GM21423 (cell line): ENCODE measurements at regions not wholly inside any gene's neighbourhood (a gene's known extent, or its start where the extent isn't known, plus 50 kb on each side); places are given as distances from the start of the nearest gene placed in this dataset.
"Not testable (repeated sequence)": the region's sequence is repeated elsewhere in the genome, so short reads cannot be mapped to it uniquely, and the experiment has no call there.

Source experiments
- ATAC-seq: cut with Tn5 transposase; IDR thresholded peaks from one replicate; pipeline ENCODE4 v1.9.1; 2021; ENCODE audit warnings: mild to moderate bottlenecking, moderate library complexity; ENCODE audit not compliant: unreplicated experiment

DNA sequence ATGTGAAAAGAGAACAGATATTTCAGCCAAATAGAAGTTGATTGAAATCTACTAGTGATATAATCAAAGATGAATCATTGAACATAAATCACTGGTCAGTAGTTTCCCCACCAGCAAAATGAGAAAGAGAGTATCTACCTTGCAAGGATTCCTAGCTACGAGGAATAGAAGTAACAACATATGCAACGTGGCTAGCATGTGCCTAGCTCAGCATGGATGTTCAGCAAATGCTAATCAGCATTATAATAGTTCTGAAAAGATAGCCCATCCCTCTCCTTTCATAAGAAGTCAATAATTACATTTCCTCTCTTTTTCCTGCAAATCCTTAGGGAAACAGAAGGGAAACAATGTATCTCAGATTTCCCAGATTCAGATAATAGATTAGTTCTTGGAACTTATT lies 417.2 kb downstream of the SATB2 start:
- no peak for ATAC-seq

DNA sequence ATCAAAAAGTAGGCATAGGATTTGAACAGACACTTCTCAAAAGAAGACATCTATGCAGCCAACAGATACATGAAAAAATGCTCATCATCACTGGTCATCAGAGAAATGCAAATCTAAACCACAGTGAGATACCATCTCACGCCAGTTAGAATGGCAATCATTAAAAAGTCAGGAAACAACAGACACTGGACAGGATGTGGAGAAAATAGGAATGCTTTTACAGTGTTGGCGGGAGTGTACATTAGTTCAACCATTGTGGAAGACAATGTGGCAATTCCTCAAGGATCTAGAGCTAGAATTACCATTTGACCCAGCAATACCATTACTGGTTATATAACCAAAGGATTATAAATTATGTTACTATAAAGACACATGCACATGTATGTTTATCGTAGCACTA lies 424.0 kb downstream of the SATB2 start:
- not testable (repeated sequence) for ATAC-seq

DNA sequence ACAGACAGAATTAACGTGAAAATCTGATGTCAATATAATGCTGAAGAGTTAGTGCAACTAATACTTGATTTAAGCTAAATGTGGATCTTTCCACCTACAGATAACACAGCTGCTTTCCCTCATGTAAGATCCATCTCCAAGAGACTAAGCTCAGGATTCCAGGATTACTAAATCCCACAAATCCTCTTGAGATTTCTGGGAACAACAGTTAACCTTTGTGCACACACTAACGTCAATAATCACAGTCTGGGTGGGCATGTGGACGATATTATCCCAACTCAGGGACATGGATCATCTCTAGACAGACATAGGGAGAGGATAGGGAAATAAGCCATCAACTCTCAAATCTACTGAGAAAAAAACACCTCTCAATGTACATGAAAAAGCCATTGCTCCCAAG lies 432.6 kb downstream of the SATB2 start:
- ATAC-seq = no peak

DNA sequence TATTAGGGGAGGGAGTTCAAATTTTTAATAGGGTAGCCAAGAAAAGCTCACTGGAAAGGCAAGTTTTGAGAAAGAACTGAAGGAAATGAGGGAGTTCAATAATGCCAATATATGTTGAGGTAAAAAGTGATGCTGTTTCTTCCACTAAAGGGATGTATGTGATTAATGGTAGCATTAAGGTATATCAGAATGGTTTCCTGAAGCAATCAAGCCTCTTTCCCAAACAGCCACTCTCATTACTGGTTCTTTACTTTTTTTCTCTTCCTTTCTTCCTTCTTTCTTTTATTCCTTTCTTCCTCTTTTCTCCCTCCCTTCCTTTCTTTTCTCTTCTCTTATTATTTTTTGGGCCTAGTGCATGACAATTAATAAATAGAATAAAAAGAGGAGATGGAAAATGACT lies 433.5 kb downstream of the SATB2 start:
- no peak for ATAC-seq

DNA sequence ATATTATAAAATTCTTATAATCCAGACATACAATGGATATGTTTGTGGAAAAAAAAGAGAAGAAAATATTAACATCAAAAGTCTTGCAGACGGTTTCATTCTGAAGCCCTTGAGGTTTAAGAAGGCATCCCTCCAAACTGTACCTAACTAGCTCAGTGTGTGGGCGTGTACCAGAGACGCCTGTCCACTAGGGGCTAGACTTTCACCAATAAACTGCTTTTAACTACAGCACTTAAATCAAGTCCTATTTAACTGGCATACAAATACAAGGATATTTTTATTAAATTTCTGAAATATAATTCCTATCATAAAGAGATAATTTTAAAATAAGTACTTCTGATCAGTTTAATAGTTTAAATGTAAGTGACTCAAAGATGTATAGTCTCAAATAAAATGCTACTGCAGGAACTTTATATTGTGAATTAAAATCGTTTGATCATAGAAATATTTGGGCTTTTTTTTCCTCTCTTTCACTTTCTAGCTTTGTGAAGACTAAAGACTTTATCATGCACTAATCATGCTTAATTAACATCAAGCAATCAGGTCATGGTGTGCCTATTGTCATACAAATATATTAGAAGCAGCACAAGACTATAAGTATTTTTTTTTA lies 437.7 kb downstream of the SATB2 start:
- peak; percentile 55 for ATAC-seq

DNA sequence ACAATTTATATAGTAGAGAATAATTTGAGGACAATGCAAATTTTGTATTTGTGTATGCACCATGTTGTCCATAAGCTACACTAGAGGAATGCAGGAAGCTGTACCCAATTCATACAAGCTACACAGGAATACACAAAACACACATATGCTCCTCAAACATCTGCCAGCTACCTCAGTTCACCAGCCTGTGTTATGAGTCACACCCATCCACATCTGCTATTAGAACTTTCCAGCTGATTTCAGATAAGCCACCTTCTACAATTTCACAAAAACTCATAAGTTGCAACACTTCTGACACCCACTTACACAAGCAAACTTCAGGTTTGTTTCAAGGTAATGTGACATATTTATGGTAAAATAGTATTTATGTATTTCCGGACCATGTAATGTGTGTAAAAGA lies 438.9 kb downstream of the SATB2 start:
- no peak for ATAC-seq

DNA sequence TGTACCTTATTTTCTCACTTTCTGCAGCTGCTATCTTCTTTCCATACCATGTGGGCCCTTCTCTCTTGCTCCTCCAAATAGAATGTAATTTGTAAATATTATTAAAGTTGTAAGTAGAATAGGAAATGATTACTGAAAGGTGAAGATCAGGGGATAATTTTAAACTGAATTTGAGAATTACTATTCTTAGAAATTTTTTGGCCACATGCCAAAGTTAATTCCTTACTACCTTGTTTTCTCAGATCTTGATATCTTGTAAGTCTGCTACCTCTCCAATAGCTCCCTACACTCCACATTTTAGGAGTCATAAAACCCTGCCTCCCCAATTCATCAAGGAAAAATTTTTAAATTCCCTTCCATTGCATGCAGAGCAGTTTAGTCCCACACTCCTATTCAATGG lies 442.7 kb downstream of the SATB2 start:
- ATAC-seq = no peak

DNA sequence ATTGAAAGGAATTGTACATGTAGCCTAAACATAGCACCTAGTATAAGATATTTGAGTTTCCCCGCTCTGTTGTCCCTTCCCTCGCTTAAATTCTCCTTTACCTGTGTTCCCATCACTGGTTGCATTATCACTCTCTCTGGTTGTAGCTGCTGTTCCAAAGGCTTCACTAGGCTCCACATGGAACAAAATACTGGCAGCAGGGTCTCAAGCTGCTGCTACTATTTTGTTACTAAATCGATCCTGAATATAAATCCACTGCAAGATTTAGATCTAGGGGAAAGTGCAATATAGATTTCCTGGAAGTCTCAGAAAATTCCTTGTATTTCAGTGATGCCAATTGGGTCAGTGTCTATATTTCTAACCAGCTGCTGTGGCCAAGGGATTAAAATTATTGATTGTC lies 443.5 kb downstream of the SATB2 start:
- no peak for ATAC-seq

DNA sequence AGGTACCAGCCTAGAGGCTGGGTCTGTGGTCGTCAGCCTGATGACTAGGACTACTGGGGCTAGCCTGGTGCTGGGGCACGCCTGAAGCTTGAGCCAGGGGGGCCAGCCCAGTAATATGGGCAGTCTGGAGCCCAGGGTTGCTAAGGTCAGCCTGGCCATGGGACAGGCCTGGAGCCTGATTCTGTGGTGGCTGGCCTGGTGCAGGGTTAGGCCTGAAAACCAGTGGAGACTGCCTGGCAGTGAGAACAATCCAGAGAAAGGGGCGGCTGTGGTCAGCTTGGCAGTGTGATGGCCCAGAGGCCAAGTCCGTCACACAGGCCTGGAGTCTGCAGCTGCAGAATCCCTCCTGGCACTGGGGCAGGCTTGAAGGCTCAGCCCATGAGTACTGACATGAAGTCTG lies 445.8 kb downstream of the SATB2 start:
- ATAC-seq = no peak

DNA sequence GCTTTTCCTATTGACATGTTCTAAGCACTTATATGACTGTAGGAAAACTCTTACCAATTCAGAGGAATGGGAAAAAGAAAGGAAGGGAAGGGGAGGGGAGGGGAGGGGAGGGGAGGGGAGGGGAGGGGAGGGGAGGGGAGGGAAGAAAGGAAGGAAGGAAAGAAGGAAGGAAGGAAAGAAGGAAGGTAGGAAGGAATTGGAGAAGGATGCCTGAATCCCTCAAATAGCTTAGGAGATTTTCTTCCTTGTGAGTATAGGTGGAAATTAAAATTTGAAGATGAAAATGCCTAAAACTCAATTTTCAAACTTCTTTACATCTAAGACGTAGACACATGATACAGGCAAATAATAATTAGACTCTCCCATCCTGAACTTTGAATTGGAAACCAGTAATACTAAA lies 463.1 kb downstream of the SATB2 start:
- no peak for ATAC-seq

DNA sequence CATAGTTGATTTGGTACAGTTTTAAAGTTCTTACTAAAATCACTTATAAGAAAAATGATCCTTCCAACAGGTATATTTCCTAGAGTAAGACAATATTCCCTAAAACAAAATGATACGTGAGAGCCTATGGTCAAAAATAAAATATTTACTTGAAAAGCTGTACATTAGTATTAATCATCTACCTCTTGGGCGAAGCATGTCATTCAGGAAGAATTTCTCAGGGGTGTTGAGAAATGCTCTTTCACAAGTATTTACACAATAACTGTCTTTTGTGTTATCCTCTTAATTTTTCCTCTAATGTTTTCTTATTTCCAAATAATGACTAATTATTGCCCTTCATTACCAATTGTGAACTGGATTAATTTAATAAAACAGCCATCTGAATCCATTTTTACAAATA lies 466.3 kb downstream of the SATB2 start:
- ATAC-seq = no peak

DNA sequence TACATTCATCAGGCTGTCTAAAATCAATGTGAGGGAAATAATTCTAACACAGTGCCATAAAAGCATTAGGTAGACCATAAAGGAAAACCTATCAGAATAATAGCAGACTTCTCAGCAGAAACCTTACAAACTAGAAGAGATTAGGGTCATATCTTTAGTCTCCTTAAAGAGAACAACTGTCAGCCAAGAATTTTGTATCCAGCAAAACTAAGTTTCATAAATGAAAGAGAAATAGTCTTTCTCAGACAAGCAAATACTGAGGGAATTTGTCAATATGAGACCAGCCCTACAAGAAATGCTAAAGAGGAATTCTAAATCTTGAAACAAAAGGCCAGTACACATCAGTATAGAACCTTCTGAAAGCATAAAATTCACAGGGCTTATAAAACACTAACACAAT lies 482.0 kb downstream of the SATB2 start:
- no peak for ATAC-seq

DNA sequence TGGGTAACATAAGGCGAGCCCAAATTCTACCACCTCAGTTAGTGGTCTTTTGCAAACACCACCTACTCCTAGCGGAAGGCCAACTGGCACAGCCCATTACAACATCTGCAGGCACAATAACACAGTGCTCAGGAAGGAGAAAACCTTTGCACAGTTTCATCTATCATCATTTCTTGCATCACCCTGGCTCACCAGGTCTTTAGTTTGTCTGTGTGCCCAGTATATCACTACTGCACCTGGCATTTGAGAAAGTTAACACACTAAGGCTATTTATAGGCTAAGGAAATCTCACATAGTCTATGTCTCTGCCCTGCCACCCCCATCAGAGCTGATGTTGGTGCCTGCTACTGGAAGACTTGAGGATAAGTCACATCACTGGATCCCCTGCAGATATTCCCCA lies 484.0 kb downstream of the SATB2 start:
- no peak for ATAC-seq

DNA sequence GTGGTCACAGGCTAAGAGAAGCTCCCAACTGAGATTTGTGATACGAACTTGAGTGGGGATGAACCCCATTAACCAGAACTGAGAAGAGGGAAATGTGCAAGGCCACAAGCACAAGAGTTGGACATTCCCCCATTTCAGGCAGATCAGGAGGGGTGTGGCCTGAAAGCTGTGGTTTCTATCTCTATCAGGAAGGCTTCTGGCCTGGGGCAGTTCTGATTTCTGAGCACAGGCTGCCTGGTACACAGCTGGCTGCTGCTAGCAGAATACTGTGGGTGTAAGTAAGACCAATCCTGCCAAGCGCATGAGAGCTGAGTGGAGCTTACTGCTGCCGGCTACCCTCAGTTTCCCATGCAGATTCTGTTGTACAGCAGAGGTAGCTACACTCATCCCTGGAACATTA lies 484.6 kb downstream of the SATB2 start:
- ATAC-seq = no peak

DNA sequence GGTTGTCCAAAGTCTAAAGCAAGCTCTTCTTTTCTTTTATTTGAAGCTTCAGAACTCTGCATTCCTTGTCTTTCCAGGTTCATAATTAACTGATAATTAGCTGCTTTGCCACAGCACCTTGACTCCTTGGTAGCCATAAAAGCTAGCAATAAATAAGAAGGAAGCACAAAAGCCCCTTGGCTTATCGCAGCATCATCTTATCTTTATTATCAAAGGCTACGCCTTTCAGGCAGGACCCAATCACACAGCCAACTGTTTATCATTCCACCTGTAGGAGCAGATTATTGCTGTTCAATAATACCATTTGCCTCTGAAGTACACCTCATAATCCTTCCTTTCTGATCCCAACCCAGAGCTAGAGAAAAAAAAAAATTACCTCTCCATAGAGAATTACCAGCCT lies 489.2 kb downstream of the SATB2 start:
- no peak for ATAC-seq

DNA sequence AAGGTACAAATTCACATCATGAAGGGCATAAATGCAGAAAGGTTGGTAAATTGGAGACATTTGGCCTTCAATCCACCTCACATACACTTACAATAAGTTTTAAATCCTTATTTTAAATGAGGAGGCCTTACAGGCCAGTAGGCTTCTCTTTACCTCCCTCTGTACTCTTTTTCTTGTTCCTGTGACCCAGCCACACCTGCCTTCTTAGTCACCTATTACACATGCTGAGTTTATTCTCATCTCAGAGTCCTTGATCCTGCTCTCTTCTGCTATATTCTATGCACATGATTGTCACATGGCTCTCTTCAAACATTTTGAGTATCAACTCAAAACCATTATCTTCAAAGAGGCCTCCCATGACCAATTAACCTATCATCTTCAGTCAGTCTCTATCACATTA lies 491.5 kb downstream of the SATB2 start:
- ATAC-seq = no peak

DNA sequence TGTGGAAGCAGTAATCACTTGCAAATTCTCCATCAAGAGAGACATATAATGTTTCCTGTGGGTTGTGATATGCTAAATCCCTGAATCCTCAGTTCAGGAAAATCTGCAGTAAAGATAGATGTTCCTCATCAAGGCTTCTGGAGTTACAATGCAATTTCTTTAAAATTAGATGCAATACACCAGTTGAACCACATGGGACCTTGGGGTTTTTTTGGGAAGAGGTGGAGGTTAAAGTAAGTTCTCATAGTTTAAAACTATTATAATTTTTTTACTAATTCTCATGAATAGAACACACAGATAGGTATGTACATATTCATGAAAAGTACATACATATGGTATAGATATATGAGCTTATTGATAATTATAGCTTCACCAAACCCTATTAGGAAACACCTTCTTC lies 496.2 kb downstream of the SATB2 start:
- ATAC-seq = no peak

DNA sequence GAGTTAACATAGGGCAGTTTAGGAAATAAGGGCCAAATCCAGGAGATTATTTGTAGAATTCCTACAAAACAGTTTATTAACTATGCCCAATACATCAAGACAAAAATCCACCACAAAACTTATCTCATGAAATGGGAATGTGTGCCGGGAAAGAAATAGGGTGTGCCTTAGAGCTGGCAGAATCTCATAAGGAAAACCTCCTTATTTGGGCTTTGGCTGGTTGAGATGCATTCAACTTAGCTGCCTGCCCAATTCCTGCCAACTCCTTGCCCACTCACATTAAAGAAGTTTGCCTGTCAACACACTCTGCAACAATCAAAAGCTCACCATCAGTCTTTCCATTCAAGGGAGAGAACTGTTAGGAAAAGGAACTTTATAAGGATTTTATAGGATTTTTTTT lies 500.6 kb downstream of the SATB2 start:
- no peak for ATAC-seq

DNA sequence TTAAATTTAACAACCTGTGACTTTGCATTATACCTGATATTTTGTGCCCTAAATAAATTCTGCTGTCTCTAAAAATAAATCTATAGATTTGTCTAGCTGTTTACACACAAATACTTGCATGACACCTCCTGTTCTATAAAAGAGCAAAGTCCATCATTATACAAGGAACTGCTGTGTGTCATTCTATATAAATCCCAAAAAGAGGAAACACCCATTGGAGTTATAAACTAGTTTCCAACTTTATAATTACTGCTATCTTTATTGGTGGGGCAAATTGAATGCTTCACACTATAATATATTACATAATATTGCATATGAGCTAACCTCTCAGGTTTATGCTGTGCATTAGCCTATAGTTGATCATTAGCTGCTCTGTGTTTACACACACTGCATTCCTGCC lies 504.4 kb downstream of the SATB2 start:
- ATAC-seq = no peak

DNA sequence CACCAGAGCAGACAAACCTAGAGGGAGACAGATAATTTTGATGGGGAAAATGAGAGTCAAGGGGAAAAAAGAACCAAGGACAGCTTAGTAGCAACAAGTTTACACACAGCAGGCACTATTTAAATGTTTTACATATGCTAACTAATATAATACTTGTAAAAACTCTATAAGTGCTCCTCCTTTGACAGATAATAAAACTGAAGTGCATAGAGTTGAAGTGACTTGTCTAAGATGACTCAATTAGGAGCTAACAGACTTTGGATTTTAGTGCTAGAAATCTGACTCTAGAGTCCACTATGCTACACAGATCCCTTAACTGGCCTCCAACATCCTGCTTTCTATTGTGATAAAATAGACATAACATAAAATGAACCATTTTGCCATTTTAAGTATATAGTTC lies 506.9 kb downstream of the SATB2 start:
- ATAC-seq = no peak

DNA sequence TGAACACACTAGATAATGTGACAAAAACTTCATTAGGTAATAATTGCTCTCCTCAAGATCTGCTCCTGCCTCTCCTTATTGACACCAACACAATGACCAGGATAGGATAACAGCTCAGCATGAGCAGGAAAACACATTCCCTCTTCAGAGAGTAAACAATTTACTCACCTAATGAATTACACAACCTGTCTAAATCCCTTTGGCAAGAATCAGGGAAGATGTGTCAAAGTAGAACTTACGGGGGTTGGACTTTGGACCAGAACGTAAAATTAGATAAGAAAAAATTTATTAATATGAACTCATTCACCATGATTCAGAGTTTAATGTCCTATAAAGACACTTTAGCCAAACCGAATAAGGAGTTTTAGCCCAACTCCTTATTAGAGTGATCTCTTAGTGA lies 512.2 kb downstream of the SATB2 start:
- ATAC-seq = no peak

DNA sequence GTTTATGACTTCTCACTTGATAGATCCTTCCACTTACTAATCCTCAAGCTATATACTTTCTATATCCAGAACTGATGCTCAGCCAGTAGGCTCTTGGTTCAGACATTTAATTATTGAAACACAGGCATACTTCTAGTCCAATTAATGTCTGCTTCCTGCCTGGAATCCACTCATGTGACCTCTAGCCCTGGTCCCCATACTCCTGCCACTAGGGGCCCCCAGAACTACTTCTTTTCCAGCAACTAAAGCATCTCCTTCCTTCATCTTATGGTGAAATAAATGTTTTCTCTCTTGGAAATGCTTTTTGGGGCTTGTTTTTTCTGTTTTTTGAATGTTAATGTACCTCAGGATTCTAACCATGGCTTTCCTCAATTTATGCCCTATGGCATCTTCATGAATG lies 527.6 kb downstream of the SATB2 start:
- ATAC-seq = no peak

DNA sequence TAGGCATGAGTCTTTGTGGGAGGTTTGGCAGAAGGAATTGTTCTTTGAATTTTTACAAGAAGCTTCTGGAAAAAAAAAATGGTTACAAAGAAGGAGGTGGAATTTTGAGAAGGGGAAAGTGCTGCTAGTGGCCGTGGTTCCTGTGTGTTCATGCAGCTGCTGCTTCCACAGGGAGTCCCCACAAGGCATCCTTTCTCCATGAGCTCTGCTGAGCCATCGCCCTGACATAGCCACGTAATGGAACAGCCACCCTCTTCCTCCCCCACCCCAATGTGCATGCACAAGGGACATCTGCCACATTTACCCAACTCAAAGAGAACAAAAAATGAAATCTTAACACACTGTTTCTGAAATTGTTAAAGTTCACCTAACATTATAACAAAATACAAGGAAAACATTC lies 529.7 kb downstream of the SATB2 start:
- no peak for ATAC-seq
